H1 (cell line): ENCODE measurements at regions not wholly inside any gene's neighbourhood (a gene's known extent, or its start where the extent isn't known, plus 50 kb on each side); places are given as distances from the start of the nearest gene placed in this dataset.

ENCODE experiments used
- CTCF ChIA-PET: fragments of 300-600 bp; sonication (Branson Sonifier 250); formaldehyde crosslinking; loops from one replicate; lab custom pipeline; 2021; ENCODE audit not compliant: partially characterized antibody; lab: Charles Lee
- POLR2A ChIA-PET: fragments of 300-600 bp; sonication (Branson Sonifier 250); formaldehyde crosslinking; loops from one replicate; lab custom pipeline; 2021; ENCODE audit warnings: inconsistent platforms; ENCODE audit not compliant: partially characterized antibody; lab: Charles Lee
- DNase-seq, 2 experiments: peaks; one replicate each; pipeline versions ENCODE4 v3.0.0 to v3.0.0-alpha.2; 2010 to 2022; ENCODE audit warnings: low spot score in 2 of 2, low read depth in 1 of 2, mixed read lengths in 1 of 2
- FAIRE-seq: peaks from 2 replicates; lab custom pipeline; 2011; peaks lifted over from hg19 to GRCh38; lab: Jason Lieb, UNC
- H2AFZ ChIP-seq: 2 replicates; pipeline ENCODE4 v1.8.1; 2012; ENCODE audit warnings: low read length, inconsistent platforms
- H2AK5ac ChIP-seq: 2 replicates; pipeline ENCODE4 v1.6.1; 2013; ENCODE audit warnings: low read depth, low read length
- H2BK120ac ChIP-seq: replicated peaks from 2 replicates; pipeline ENCODE3; 2013; ENCODE audit warnings: low read depth, low read length, inconsistent platforms
- H2BK12ac ChIP-seq: 2 replicates; pipeline ENCODE4 v1.6.1; 2013; ENCODE audit warnings: low read depth, low read length
- H2BK15ac ChIP-seq: 2 replicates; pipeline ENCODE4 v1.6.1; 2013; ENCODE audit warnings: low read length
- H2BK20ac ChIP-seq: 2 replicates; pipeline ENCODE4 v1.6.1; 2013; ENCODE audit warnings: low read length
- H2BK5ac ChIP-seq: 2 replicates; pipeline ENCODE4 v1.6.1; 2013; ENCODE audit warnings: low read depth, low read length
- H3K14ac ChIP-seq: 2 replicates; pipeline ENCODE4 v1.6.1; 2013; ENCODE audit warnings: inconsistent platforms; ENCODE audit not compliant: insufficient read length
- H3K18ac ChIP-seq: 2 replicates; pipeline ENCODE4 v1.6.1; 2013; ENCODE audit warnings: low read length; ENCODE audit errors: extremely low read depth
- H3K23ac ChIP-seq: 2 replicates; pipeline ENCODE4 v1.6.1; 2013; ENCODE audit warnings: inconsistent platforms; ENCODE audit not compliant: insufficient read length
- H3K23me2 ChIP-seq: 2 replicates; pipeline ENCODE4 v1.6.1; 2013; ENCODE audit warnings: low read depth, low read length
- H3K27ac ChIP-seq: 2 replicates; pipeline ENCODE4 v1.6.1; 2011; ENCODE audit warnings: low read depth, low read length, inconsistent platforms
- H3K27me3 ChIP-seq, 4 experiments: replicated peaks in 1 of 4; 1 replicate in 1 of 4; 2 replicates in 3 of 4; pipeline versions ENCODE4 v1.6.1 to v1.8.1; 2011 to 2013; ENCODE audit warnings: low read length in 3 of 4, mild to moderate bottlenecking in 3 of 4, inconsistent platforms in 2 of 4, mixed read lengths in 2 of 4, moderate library complexity in 1 of 4; ENCODE audit not compliant: control insufficient read depth in 3 of 4, insufficient read depth in 3 of 4; ENCODE audit errors: extremely low read depth in 1 of 4
- H3K36me3 ChIP-seq, 4 experiments: 2 replicates each; pipeline versions ENCODE4 v1.6.1 to v1.8.1; 2011 to 2013; ENCODE audit warnings: mild to moderate bottlenecking in 4 of 4, low read length in 3 of 4, moderate library complexity in 2 of 4, control low read depth in 1 of 4, inconsistent platforms in 1 of 4; ENCODE audit not compliant: insufficient read depth in 4 of 4, control insufficient read depth in 2 of 4
- H3K4ac ChIP-seq: replicated peaks from 2 replicates; pipeline ENCODE3; 2013; ENCODE audit warnings: low read length, low read depth, mixed read lengths, inconsistent platforms; ENCODE audit not compliant: insufficient read length
- H3K4me1 ChIP-seq, 4 experiments: replicated peaks in 1 of 4; 1 replicate in 1 of 4; 2 replicates in 3 of 4; pipeline versions ENCODE4 v1.6.1 to v1.8.1; 2011 to 2013; ENCODE audit warnings: low read length in 3 of 4, inconsistent platforms in 2 of 4, mixed read lengths in 1 of 4; ENCODE audit not compliant: insufficient read depth in 4 of 4, control insufficient read depth in 3 of 4
- H3K4me2 ChIP-seq, 2 experiments: 2 replicates each; pipeline versions ENCODE4 v1.6.1 to v1.8.1; 2011 to 2013; ENCODE audit warnings: low read depth in 2 of 2, low read length in 2 of 2, control low read depth in 1 of 2, inconsistent platforms in 1 of 2, mild to moderate bottlenecking in 1 of 2; ENCODE audit not compliant: insufficient read depth in 1 of 2
- H3K4me3 ChIP-seq, 4 experiments: fragments of 200-600, 300-600 bp in 1 of 4; sonication (generic), shearing (Covaris generic), sonication (Bioruptor Twin) in 1 of 4; 2 replicates each; pipeline versions ENCODE4 v1.5.1 to v1.8.1; 2011 to 2016; ENCODE audit warnings: low read length in 4 of 4, low read depth in 3 of 4, control low read depth in 2 of 4, inconsistent platforms in 2 of 4, mild to moderate bottlenecking in 2 of 4, mixed read lengths in 1 of 4, moderate library complexity in 1 of 4; ENCODE audit not compliant: insufficient read depth in 2 of 4; ENCODE audit errors: extremely low read depth in 1 of 4
- H3K56ac ChIP-seq: replicated peaks from 2 replicates; pipeline ENCODE3; 2013; ENCODE audit warnings: low read depth, mild to moderate bottlenecking, mixed read lengths, low read length, inconsistent platforms; ENCODE audit not compliant: insufficient read length
- H3K79me1 ChIP-seq: 2 replicates; pipeline ENCODE4 v1.6.1; 2013; ENCODE audit warnings: low read depth, low read length, control low read depth
- H3K79me2 ChIP-seq, 2 experiments: 2 replicates each; pipeline versions ENCODE4 v1.6.1 to v1.8.1; 2012 to 2013; ENCODE audit warnings: low read length in 2 of 2, mild to moderate bottlenecking in 2 of 2, inconsistent platforms in 1 of 2; ENCODE audit not compliant: insufficient read depth in 2 of 2, control insufficient read depth in 1 of 2
- H3K9ac ChIP-seq, 4 experiments: replicated peaks in 1 of 4; 1 replicate in 1 of 4; 2 replicates in 3 of 4; pipeline versions ENCODE4 v1.6.1 to v1.8.1; 2011 to 2013; ENCODE audit warnings: low read depth in 3 of 4, low read length in 3 of 4, control low read depth in 2 of 4, mild to moderate bottlenecking in 2 of 4, moderate library complexity in 2 of 4, inconsistent platforms in 1 of 4; ENCODE audit errors: extremely low read depth in 1 of 4
- H3K9me3 ChIP-seq, 2 experiments: 2 replicates each; pipeline versions ENCODE4 v1.6.1 to v1.8.1; 2012 to 2013; ENCODE audit warnings: mild to moderate bottlenecking in 2 of 2, moderate library complexity in 2 of 2, control low read depth in 1 of 2, inconsistent platforms in 1 of 2, low read depth in 1 of 2, low read length in 1 of 2, mixed read lengths in 1 of 2; ENCODE audit not compliant: insufficient read depth in 2 of 2
- H4K20me1 ChIP-seq, 2 experiments: replicated peaks in 1 of 2; 2 replicates each; pipeline versions ENCODE3 to v1.8.1; 2011 to 2013; ENCODE audit warnings: inconsistent platforms in 2 of 2, low read length in 2 of 2, mild to moderate bottlenecking in 1 of 2; ENCODE audit not compliant: insufficient read depth in 2 of 2, control insufficient read depth in 1 of 2
- H4K5ac ChIP-seq: 2 replicates; pipeline ENCODE4 v1.6.1; 2013; ENCODE audit warnings: low read length, low read depth, mixed read lengths, inconsistent platforms; ENCODE audit not compliant: insufficient read length
- H4K8ac ChIP-seq: 2 replicates; pipeline ENCODE4 v1.8.0; 2013; ENCODE audit warnings: mild to moderate bottlenecking, moderate library complexity, low read length, inconsistent platforms; ENCODE audit not compliant: insufficient read depth; ENCODE audit errors: extremely low read depth
- H4K91ac ChIP-seq: replicated peaks from 2 replicates; pipeline ENCODE3; 2013; ENCODE audit warnings: low read length, mixed read lengths, inconsistent platforms; ENCODE audit not compliant: insufficient read length
- BRCA1 ChIP-seq: IDR thresholded peaks from 2 replicates; pipeline ENCODE4 v1.6.1; 2012; ENCODE audit warnings: low read depth, low read length, improper control_type of control experiment
- CTCF ChIP-seq, 3 experiments: IDR thresholded peaks; 1 replicate in 2 of 3; 2 replicates in 1 of 3; pipeline versions ENCODE4 v1.5.1 to v1.6.1; 2011; ENCODE audit warnings: low read length in 3 of 3, mild to moderate bottlenecking in 3 of 3, inconsistent platforms in 2 of 3, low read depth in 1 of 3, moderate library complexity in 1 of 3; ENCODE audit not compliant: insufficient read depth in 1 of 3; ENCODE audit errors: control extremely low read depth in 1 of 3
- EP300 ChIP-seq, 2 experiments: IDR thresholded peaks; 1 replicate in 1 of 2; 2 replicates in 1 of 2; pipeline ENCODE4 v1.6.1; 2011 to 2012; ENCODE audit warnings: low read depth in 2 of 2, low read length in 2 of 2, mild to moderate bottlenecking in 2 of 2, borderline replicate concordance in 1 of 2, inconsistent platforms in 1 of 2, moderate library complexity in 1 of 2
- KDM1A ChIP-seq: fragments of 200-600, 300-600 bp; sonication (generic); IDR thresholded peaks from 2 replicates; pipeline ENCODE4 v1.7.1; 2016; ENCODE audit warnings: mild to moderate bottlenecking, low read length, borderline replicate concordance
- KDM4A ChIP-seq: IDR thresholded peaks from one replicate; pipeline ENCODE4 v1.7.1; 2012; ENCODE audit warnings: low read depth, mild to moderate bottlenecking, moderate library complexity, low read length, inconsistent platforms; ENCODE audit not compliant: severe bottlenecking
- PHF8 ChIP-seq: fragments of 200-600 bp; sonication (generic); conservative IDR thresholded peaks from 2 replicates; pipeline ENCODE4 v1.7.1; 2012; ENCODE audit warnings: low read depth, mild to moderate bottlenecking, inconsistent platforms, low read length, moderate library complexity
- SIN3A ChIP-seq, 2 experiments: IDR thresholded peaks in 1 of 2; conservative IDR thresholded peaks in 1 of 2; 2 replicates each; pipeline ENCODE4 v1.6.1; 2011 to 2012; ENCODE audit warnings: low read length in 2 of 2, improper control_type of control experiment in 1 of 2, low read depth in 1 of 2, mild to moderate bottlenecking in 1 of 2
- SP2 ChIP-seq: IDR thresholded peaks from 2 replicates; pipeline ENCODE4 v1.6.1; 2012; ENCODE audit warnings: mild to moderate bottlenecking, low read length, inconsistent platforms
- TCF12 ChIP-seq: IDR thresholded peaks from 2 replicates; pipeline ENCODE4 v1.6.1; 2011; ENCODE audit warnings: low read depth, mild to moderate bottlenecking, low read length
- YY1 ChIP-seq: IDR thresholded peaks from 2 replicates; pipeline ENCODE4 v1.6.1; 2011; ENCODE audit warnings: low read depth, mild to moderate bottlenecking, low read length
- ZNF274 ChIP-seq: IDR thresholded peaks from 2 replicates; pipeline ENCODE4 v1.7.0; 2012; ENCODE audit warnings: low read length, borderline replicate concordance; ENCODE audit errors: extremely low read depth
- WGBS, 2 experiments: shearing (Covaris generic) in 1 of 2; methylation state at CpG; one replicate each; pipeline versions ENCODE4 v1.1.6 to v1.1.7; 2013 to 2015; ENCODE audit warnings: low lambda C conversion rate in 2 of 2, mixed read lengths in 2 of 2, inconsistent platforms in 1 of 2, low coverage in 1 of 2, missing lambda C conversion rate in 1 of 2; ENCODE audit not compliant: insufficient replicate concordance in 2 of 2, insufficient coverage in 1 of 2, insufficient read length in 1 of 2; ENCODE audit errors: extremely low coverage in 1 of 2, missing lambda C conversion rate in 1 of 2; 5-methylcytosine and 5-hydroxymethylcytosine counted together
- TF ChIP-seq, protein P1 (sequence below): IDR thresholded peaks from 2 replicates; pipeline ENCODE4 v1.6.1; 2012; ENCODE audit warnings: inconsistent platforms

- no peak overlapping the region for H3K14ac ChIP-seq
- H2BK5ac ChIP-seq: no peak overlapping the region
- no peak overlapping the region for H3K23ac ChIP-seq
- H4K8ac ChIP-seq: no peak overlapping the region
- H2AK5ac ChIP-seq: no peak overlapping the region
- H3K27me3 ChIP-seq: no peaks in the 10 kb centered on the region
- no peaks in the 10 kb centered on the region for H3K79me2 ChIP-seq
- no peaks in the 10 kb centered on the region for H3K36me3 ChIP-seq
- no peak overlapping the region for H2BK120ac ChIP-seq
- ChIA-PET CTCF (no interaction called here), POLR2A (no interaction called here)
- no peak overlapping the region for H3K27ac ChIP-seq
- H3K79me1 ChIP-seq: no peaks in the 10 kb centered on the region
- peaks cover 0 to 2% (median 0%) of the 10 kb centered on the region in 4 experiments; a peak in 3 of 7 replicates for H3K4me1 ChIP-seq
- H3K23me2 ChIP-seq: no peaks in the 10 kb centered on the region
- H3K4me2 ChIP-seq: no peak overlapping the region
- H2AFZ ChIP-seq: no peak overlapping the region; the same call in 1 of the 2 replicates
- no peak for FAIRE-seq
- DNase-seq: no peak
- 90% methylated on average over 1 of the region's 1 CpG; no CpG with 5 or more reads in 1 of the 2 experiments for WGBS, 2 experiments
- H3K9me3 ChIP-seq: no peaks in the 10 kb centered on the region; a peak in 2 of 4 replicates
- no peak overlapping the region for H3K4ac ChIP-seq
- no peak overlapping the region for H4K91ac ChIP-seq
- no peak overlapping the region for H2BK15ac ChIP-seq
- no peaks in the 10 kb centered on the region for H4K20me1 ChIP-seq
- no peak overlapping the region for H3K18ac ChIP-seq
- no peak overlapping the region for H3K56ac ChIP-seq
- no peak overlapping the region for H2BK12ac ChIP-seq
- H2BK20ac ChIP-seq: no peak overlapping the region
- no peak overlapping the region for H4K5ac ChIP-seq
- no peak overlapping the region for H3K9ac ChIP-seq
- no peak overlapping the region for H3K4me3 ChIP-seq
- TF ChIP-seq SP2: no peak
- no peak for TF ChIP-seq YY1
- no peak for TF ChIP-seq SIN3A (conservative IDR thresholded peaks at IDR 0.05 in 1 of 2, IDR thresholded peaks at IDR 0.05 in 1 of 2; ENCODE audit: low read depth in 1 of 2, low read length in 2 of 2)
- TF ChIP-seq ZNF274: no peak
- TF ChIP-seq, protein P1, sequence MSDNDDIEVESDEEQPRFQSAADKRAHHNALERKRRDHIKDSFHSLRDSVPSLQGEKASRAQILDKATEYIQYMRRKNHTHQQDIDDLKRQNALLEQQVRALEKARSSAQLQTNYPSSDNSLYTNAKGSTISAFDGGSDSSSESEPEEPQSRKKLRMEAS: no peak
- TF ChIP-seq CTCF (IDR thresholded peaks at IDR 0.05; ENCODE audit: control extremely low read depth in 1 of 3, insufficient read depth in 1 of 3, low read depth in 1 of 3, low read length in 3 of 3): no peak
- no peak for TF ChIP-seq KDM4A
- TF ChIP-seq PHF8: no peak
- TF ChIP-seq TCF12: no peak
- TF ChIP-seq BRCA1: no peak
- no peak for TF ChIP-seq KDM1A
- TF ChIP-seq EP300 (IDR thresholded peaks at IDR 0.05; ENCODE audit: borderline replicate concordance in 1 of 2, low read depth in 2 of 2, low read length in 2 of 2): no peak
Observed at GRCh38 chr9:76558465-76558864, 99.5 kb downstream of the GCNT1 start.
